NOMO-1 (cell line): ENCODE measurements at regions not wholly inside any gene's neighbourhood (a gene's known extent, or its start where the extent isn't known, plus 50 kb on each side); places are given as distances from the start of the nearest gene placed in this dataset.
"Not testable (repeated sequence)": the region's sequence is repeated elsewhere in the genome, so short reads cannot be mapped to it uniquely, and the experiment has no call there.

Source experiments
- DNase-seq, 2 experiments: peaks; one replicate each; lab custom pipeline; 2025; ENCODE audit not compliant: unreplicated experiment in 2 of 2; lab: John Stamatoyannopoulos, UW

- DNase-seq, result no peak
Observed at GRCh38 chr5:23963449-23963848, 456.0 kb downstream of the PRDM9 start.

DNA sequence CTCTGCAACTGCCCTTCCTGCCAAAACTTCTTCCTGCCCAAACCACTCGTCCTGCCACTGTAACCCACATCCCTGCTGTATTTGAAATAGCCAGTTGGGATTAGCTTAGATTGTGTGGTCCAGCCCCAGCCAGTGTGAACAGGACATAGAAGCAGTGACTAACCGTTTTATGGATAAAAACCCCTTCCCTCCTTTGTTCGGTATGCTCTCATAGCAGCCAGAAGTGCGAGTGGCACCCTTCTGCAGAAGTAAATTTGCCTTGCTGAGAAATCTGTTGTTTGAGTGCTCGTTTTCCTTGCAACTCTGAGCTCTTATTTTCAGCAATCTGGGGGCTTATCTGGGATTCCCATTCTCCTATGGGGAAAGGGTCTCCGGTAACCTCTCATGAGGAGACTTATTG lies 470.0 kb downstream of the PRDM9 start:
- DNase-seq, result no peak

GRCh38 chr5:23977997-23978396 lies 470.6 kb downstream of the PRDM9 start:
- peak in 1 of 2 experiments; percentile 24 for DNase-seq

DNA sequence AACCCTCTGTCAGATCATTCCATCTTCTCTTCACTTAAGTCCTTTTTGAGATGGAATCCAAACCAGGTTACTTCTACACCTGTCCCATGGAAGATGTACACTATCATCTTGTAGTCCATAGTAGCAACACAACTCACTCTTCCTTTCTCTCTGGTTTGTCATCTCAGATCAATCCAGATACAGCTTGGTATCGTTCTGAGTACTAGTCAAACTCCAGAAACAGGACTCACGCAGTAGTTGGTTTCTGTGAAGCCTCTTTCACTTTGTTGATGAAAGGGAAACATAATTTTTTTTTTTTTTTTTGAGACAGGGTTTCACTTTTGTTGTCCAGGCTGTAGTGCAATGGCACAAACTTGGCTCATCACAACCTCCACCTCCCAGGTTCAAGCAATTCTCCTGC lies 484.0 kb downstream of the PRDM9 start:
- DNase-seq, result no peak

DNA sequence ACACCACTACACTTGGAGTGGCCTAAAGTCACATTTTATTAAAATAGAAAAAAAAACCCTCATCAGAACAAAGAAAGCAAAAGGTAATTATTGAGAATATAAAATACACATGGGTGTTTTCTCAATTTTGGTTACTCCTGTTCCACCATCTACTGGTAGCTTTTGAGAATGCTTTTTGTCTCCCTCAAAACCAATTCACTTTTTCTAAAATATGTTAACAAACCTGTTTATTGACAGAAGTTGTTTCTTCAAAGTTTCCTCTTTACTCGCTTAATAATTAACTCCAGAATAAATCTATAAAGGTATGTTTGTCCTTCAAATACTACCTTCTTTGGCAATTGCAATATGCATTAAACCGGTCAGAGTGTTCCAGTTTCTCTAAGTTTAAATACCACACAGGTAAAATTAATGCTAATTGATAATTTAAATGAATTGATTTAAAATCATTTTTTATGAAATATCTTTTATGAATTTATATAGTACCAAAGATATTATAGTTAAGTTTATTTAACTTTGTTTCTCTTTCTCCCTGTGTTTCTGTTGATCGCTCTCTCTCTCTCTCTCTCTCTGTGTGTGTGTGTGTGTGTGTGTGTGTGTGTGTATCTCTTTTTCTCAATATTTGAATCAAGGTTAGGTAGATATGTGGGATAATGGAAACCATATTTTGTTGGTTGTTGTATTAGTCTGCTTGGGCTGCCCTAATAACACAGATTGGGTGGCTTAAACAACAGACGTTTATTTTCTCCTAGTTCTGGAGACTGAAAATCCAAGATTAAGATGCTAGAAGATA lies 487.4 kb downstream of the PRDM9 start:
- peak in 1 of 2 experiments; percentile 5 for DNase-seq

- DNase-seq, result no peak
Observed at GRCh38 chr5:23996525-23996924, 489.1 kb downstream of the PRDM9 start.

DNA sequence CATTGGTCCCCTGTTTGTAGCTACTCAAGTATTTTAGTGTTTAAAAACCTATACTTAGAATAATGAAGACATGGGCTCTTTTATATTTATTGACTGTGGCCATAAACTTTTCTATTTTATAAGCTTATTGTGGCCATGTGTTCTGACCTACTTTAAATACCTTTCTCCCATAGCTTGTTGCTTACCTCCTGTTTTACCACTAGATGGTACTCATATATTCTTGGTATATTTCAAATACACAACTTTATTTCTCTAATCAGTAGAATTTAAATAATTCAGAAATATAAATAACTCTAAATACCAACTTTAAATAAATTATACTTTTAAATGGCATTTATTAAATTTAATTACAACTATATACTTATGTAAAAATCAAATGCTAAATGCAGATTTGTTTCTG lies 498.0 kb downstream of the PRDM9 start:
- DNase-seq, result no peak

DNA sequence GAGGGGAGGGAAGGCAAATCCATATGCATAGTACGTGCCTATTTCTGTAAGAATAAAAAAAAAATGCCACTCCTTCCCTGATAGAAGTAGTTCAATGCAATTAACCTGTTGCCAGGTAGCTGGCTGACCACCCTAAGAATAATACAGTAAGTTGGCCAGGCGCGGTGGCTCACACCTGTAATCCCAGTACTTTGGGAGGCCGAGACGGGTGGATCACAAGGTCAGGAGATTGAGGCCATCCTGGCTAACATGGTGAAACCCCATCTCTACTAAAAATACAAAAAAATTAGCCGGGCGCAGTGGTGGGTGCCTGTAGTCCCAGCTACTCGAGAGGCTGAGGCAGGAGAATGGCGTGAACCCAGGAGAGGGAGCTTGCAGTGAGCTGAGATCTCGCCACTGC lies 510.3 kb downstream of the PRDM9 start:
- not testable (repeated sequence) for DNase-seq

- DNase-seq, result no peak
Observed at GRCh38 chr5:24026288-24026687, 518.9 kb downstream of the PRDM9 start.

DNA sequence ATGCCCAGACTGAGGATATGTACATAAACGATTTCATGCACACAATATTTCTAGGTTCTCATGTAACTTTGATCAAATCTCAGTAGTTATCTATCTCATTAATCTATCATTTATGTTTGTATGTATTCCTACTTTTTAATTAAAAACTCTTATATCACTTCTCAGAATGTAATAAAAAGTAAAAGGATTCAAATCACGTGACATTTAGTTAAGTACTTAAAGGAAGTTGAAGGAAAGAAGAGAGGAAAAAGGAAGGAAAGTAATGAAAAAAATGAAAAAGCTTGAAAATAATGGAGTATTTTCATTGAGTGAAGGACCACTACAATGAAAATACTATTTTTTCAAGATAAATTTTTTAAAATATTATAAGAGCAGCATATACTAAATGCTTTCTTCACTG lies 535.3 kb downstream of the PRDM9 start:
- no peak for DNase-seq

DNA sequence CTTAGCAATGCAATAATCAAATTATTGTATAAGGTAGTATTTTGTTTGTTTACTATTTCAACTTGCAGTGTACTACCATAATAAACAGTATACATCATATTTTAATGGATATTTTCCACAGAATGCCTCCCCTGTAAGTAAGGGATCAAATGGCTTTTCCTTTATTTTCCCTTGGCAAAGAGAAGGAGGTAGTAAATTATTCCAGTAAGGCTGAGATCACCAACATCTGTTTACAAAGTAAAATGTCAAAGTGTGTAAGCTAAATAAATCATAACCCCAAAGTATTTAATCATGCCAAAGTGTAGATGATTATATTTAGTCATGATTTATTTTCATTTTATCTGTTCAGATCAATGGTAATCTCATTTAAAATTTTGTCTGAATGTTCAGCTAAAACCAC lies 537.6 kb downstream of the PRDM9 start:
- DNase-seq, result no peak

- no peak for DNase-seq
Observed at GRCh38 chr5:24053737-24054136, 546.3 kb downstream of the PRDM9 start.

GRCh38 chr5:24059006-24059405 lies 551.6 kb downstream of the PRDM9 start:
- no peak for DNase-seq

GRCh38 chr5:24059716-24060115 lies 552.3 kb downstream of the PRDM9 start:
- DNase-seq, result no peak

DNA sequence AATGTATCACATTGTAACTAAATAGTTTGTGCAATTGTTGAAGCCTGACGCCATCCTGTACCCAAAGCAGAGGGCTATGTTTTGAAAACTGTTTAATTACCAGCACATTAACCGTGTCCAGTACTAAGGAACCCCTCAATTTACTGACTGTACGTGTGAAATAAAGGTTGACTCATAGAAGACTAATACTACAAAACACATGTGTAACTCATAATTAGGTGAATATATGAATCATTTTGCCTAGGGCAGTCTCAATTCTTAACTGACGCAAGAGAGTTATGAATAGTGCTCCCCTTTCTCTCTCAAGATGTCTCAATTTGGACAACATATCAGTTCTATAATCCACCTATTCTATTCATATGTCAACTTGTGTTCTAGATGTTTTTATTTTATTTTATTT lies 558.4 kb downstream of the PRDM9 start:
- DNase-seq, result no peak

- DNase-seq, result no peak
Observed at GRCh38 chr5:24067208-24067607, 559.8 kb downstream of the PRDM9 start.

DNA sequence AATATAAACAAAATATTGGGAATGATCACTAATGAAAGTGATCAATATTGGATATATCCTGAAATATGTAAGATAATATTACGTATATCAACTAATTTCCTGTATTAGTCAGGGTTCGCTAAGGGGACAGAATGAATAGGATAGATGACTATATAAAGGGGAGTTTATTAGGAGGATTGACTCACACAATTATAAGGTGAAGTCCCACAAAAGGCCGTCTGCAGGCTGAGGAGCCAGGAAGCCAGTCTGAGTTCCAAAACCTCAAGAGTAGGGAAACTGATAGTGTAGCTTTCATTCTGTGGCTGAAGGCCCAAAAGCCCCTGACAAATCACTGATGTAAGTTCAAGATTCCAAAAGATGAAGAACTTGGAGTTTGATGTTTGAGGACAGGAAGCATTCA lies 561.1 kb downstream of the PRDM9 start:
- no peak for DNase-seq

GRCh38 chr5:24073107-24073506 lies 565.7 kb downstream of the PRDM9 start:
- no peak for DNase-seq

- DNase-seq, result peak in 1 of 2 experiments; percentile 49
Observed at GRCh38 chr5:24080046-24080445, 564.7 kb downstream of the CDH10 start.

GRCh38 chr5:24094081-24094679 lies 550.6 kb downstream of the CDH10 start:
- DNase-seq, result no peak

DNA sequence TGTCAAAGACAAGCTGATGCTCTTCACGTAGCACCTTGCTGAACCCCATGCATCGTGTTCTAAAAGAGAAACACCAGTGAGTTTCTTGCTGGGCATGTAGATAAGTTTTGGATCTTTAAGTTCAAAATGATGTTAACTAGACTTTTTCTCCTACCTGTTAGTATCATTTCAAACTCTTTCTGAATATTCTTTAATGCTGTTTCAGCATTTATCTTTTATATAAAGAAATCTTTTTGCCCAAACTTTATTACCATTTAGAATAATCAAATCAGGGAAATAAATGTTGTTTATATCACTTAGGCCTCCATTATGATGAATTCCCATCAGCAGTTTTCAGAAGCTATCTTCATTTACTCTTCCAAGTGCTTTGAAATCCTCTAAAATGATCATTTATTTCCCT lies 542.8 kb downstream of the CDH10 start:
- DNase-seq, result no peak

DNA sequence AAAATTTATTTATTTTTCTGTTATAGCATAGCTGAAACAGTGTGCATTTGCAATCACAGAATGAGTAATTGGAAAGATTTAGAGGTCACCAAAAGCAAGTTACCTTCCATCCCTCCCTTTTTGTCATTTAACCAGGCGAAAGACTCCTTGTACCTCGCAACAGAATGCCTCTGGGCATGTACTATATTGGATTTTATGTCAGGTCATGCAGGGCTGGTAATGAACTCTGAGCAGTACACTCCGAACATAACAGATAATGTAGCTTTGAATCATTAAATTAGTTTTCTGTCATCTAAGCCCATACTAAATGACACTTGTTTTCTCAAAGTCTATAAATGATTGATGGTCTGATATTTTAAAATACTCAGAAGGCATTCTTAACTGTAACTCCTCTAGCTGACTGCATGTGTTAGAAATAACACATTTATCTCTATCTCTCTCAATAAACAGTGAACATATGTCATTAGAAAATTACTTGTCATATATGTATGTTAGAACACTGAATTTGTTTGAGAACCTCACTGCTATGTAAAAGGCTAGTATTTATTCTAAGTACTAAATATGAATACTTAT lies 541.2 kb downstream of the CDH10 start:
- no peak for DNase-seq
